Gastrocnemius medialis (tissue), 4 donors: ENCODE measurements at regions not wholly inside any gene's neighbourhood (a gene's known extent, or its start where the extent isn't known, plus 50 kb on each side); places are given as distances from the start of the nearest gene placed in this dataset.

Experiments used
- ATAC-seq, 2 donors: fragments of 150-250 bp; one replicate each; pipeline ENCODE4 v1.9.1; 2016
- DNase-seq, 2 donors: peaks; one replicate each; pipeline ENCODE4 v3.0.0-alpha.2; 2019
- H3K27ac ChIP-seq, 4 donors: fragments of 200-600 bp; sonication (generic); 1 replicate in 1 of 4; 2 replicates in 3 of 4; pipeline ENCODE4 v1.5.1; 2016 to 2018; ENCODE audit warnings: mild to moderate bottlenecking in 2 of 4, moderate library complexity in 1 of 4
- H3K27me3 ChIP-seq, 3 donors: fragments of 200-600 bp; sonication (generic) in 2 of 3; 1 replicate in 1 of 3; 2 replicates in 2 of 3; pipeline versions ENCODE4 v1.5.1 to v1.6.0; 2016 to 2019; ENCODE audit warnings: mild to moderate bottlenecking in 1 of 3, moderate library complexity in 1 of 3
- H3K36me3 ChIP-seq, 2 donors: fragments of 200-600 bp; sonication (generic) in 1 of 2; one replicate each; pipeline ENCODE4 v1.5.1; 2017 to 2018
- H3K4me1 ChIP-seq, 2 donors: fragments of 200-600 bp; sonication (generic) in 1 of 2; one replicate each; pipeline ENCODE4 v1.5.1; 2016 to 2017; ENCODE audit warnings: mild to moderate bottlenecking in 2 of 2
- H3K4me3 ChIP-seq, 4 donors: fragments of 200-600 bp; sonication (generic) in 3 of 4; 1 replicate in 1 of 4; 2 replicates in 3 of 4; pipeline ENCODE4 v1.5.1; 2016 to 2019; ENCODE audit warnings: mild to moderate bottlenecking in 2 of 4
- H3K9me3 ChIP-seq, 3 donors: fragments of 200-600 bp; sonication (generic) in 2 of 3; 1 replicate in 1 of 3; 2 replicates in 2 of 3; pipeline ENCODE4 v1.5.1; 2016 to 2019
- CTCF ChIP-seq, 5 experiments: fragments of 450-650 bp in 3 of 5; fragments of 200-600 bp in 2 of 5; sonication (generic) in 2 of 5; IDR thresholded peaks in 4 of 5; conservative IDR thresholded peaks in 1 of 5; 1 replicate in 4 of 5; 2 replicates in 1 of 5; pipeline ENCODE4 v1.5.1; 2016 to 2019; ENCODE audit warnings: antibody characterized with exemption in 5 of 5, mild to moderate bottlenecking in 3 of 5, moderate library complexity in 3 of 5
- POLR2A ChIP-seq, 2 donors: fragments of 450-650 bp; IDR thresholded peaks; one replicate each; pipeline ENCODE4 v1.6.1; 2017; ENCODE audit warnings: antibody characterized with exemption in 2 of 2, mild to moderate bottlenecking in 2 of 2, moderate library complexity in 2 of 2
- in situ Hi-C, 4 donors: fragments of 200-750 bp; cut with MboI; loops; one replicate each; pipeline versions ENCODE4 v1.15.0 to v1.8.0; 2017; ENCODE audit warnings: low sequenced_read_pairs in 4 of 4
- intact Hi-C: fragments of 100-400 bp; cut with DNase I; formaldehyde crosslinking; loops from one replicate; pipeline ENCODE4 v1.15.1; 2023; ENCODE audit warnings: low total_unique reads

GRCh38 chr10:131617113-131617858 is 283.5 kb upstream of the PPP2R2D start:
- H3K36me3 ChIP-seq, result no peaks in the 10 kb centered on the region
- ATAC-seq, result no peak
- DNase-seq, result no peak
- peaks cover 0 to 7% (median 0%) of the 10 kb centered on the region in 3 donors for H3K27me3 ChIP-seq
- H3K9me3 ChIP-seq, result no peaks in the 10 kb centered on the region
- H3K27ac ChIP-seq, result no peak overlapping the region
- in situ Hi-C loops (no loop called here), intact Hi-C loops (no loop called here)
- H3K4me1 ChIP-seq, result no peaks in the 10 kb centered on the region
- H3K4me3 ChIP-seq, result no peak overlapping the region
- no peak for TF ChIP-seq CTCF (IDR thresholded peaks at IDR 0.05 in 4 of 5, conservative IDR thresholded peaks at IDR 0.05 in 1 of 5)
- no peak for TF ChIP-seq POLR2A (IDR thresholded peaks at IDR 0.05)

GRCh38 chr10:131618587-131619267 is 282.1 kb upstream of the PPP2R2D start:
- H3K4me3 ChIP-seq, result no peak overlapping the region
- no peaks in the 10 kb centered on the region for H3K4me1 ChIP-seq
- H3K27me3 ChIP-seq, result peaks cover 0 to 6% (median 0%) of the 10 kb centered on the region in 3 donors
- in situ Hi-C loops (no loop called here), intact Hi-C loops (no loop called here)
- no peak overlapping the region for H3K27ac ChIP-seq
- DNase-seq, result no peak
- TF ChIP-seq CTCF (IDR thresholded peaks at IDR 0.05 in 4 of 5, conservative IDR thresholded peaks at IDR 0.05 in 1 of 5) (no peak), POLR2A (IDR thresholded peaks at IDR 0.05) (no peak)
- H3K9me3 ChIP-seq, result no peaks in the 10 kb centered on the region
- H3K36me3 ChIP-seq, result no peaks in the 10 kb centered on the region
- no peak for ATAC-seq

- in situ Hi-C loops, result no loop called here
- DNase-seq, result no peak
- Histone ChIP-seq H3K4me3 (no peak overlapping the region), H3K9me3 (no peaks in the 10 kb centered on the region), H3K36me3 (no peaks in the 10 kb centered on the region), H3K27ac (no peak overlapping the region), H3K4me1 (no peaks in the 10 kb centered on the region), H3K27me3 (no peaks in the 10 kb centered on the region)
- ATAC-seq, result no peak
- intact Hi-C loops, result no loop called here
- TF ChIP-seq POLR2A (IDR thresholded peaks at IDR 0.05) (no peak), CTCF (IDR thresholded peaks at IDR 0.05 in 4 of 5, conservative IDR thresholded peaks at IDR 0.05 in 1 of 5) (no peak)
Observed at GRCh38 chr10:131620314-131620713, 280.5 kb upstream of the PPP2R2D start.

- Histone ChIP-seq H3K36me3 (no peaks in the 10 kb centered on the region), H3K4me1 (no peaks in the 10 kb centered on the region), H3K27me3 (no peaks in the 10 kb centered on the region), H3K4me3 (no peak overlapping the region), H3K27ac (no peak overlapping the region), H3K9me3 (no peaks in the 10 kb centered on the region)
- in situ Hi-C loops, result no loop called here
- no peak for TF ChIP-seq CTCF (IDR thresholded peaks at IDR 0.05 in 4 of 5, conservative IDR thresholded peaks at IDR 0.05 in 1 of 5)
- no peak for TF ChIP-seq POLR2A (IDR thresholded peaks at IDR 0.05)
- ATAC-seq (no peak), DNase-seq (no peak)
- intact Hi-C loops, result no loop called here
Observed at GRCh38 chr10:131620904-131621303, 279.9 kb upstream of the PPP2R2D start.
